ENCODE measurements at regions not wholly inside any gene's neighbourhood (a gene's known extent, or its start where the extent isn't known, plus 50 kb on each side); places are given as distances from the start of the nearest gene placed in this dataset.
"Not testable (repeated sequence)": the region's sequence is repeated elsewhere in the genome, so short reads cannot be mapped to it uniquely, and the experiment has no call there.

GRCh38 chr5:125999271-126000030, 423.8 kb upstream of the GRAMD2B start:
- DNase-seq (ENCODE audit: low read depth, low spot score); H3K9ac ChIP-seq (replicated peaks; ENCODE audit: extremely low read depth, insufficient read depth, low read length); H3K9me3 ChIP-seq (replicated peaks; ENCODE audit: control insufficient read depth, insufficient read depth, low read length); CTCF ChIA-PET; intact Hi-C loops (cut with micrococcal nuclease); H3K4me2 ChIP-seq (ENCODE audit: insufficient read depth, low read length); H3K9me1 ChIP-seq (replicated peaks; ENCODE audit: control insufficient read depth, extremely low read depth, insufficient read depth, low read length); H3K4me1 ChIP-seq (ENCODE audit: control insufficient read depth, extremely low read depth, insufficient read depth, low read length); H3K79me2 ChIP-seq (ENCODE audit: control insufficient read depth, insufficient read depth, low read length); H3K27ac ChIP-seq (ENCODE audit: insufficient read depth, low read depth, low read length); FAIRE-seq; H3K36me3 ChIP-seq (ENCODE audit: control insufficient read depth in 2 of 2, extremely low read depth in 1 of 2, insufficient read depth in 2 of 2, low read length in 2 of 2); dilution Hi-C loops (cut with MboI; ENCODE audit: extremely low pct_ligation_motif_present, low sequenced_read_pairs); POLR2A ChIA-PET; H2AFZ ChIP-seq (ENCODE audit: low read depth, low read length); H4K20me1 ChIP-seq (replicated peaks; ENCODE audit: control insufficient read depth, extremely low read depth, insufficient read depth, low read length); H3K27me3 ChIP-seq (ENCODE audit: control insufficient read depth in 2 of 2, insufficient read depth in 2 of 2, low read length in 2 of 2); BruUV-seq (replicated peaks); H3K4me3 ChIP-seq (replicated peaks in 1 of 3; ENCODE audit: insufficient read depth in 1 of 3, low read depth in 1 of 3, low read length in 3 of 3): not testable (repeated sequence)

DNA sequence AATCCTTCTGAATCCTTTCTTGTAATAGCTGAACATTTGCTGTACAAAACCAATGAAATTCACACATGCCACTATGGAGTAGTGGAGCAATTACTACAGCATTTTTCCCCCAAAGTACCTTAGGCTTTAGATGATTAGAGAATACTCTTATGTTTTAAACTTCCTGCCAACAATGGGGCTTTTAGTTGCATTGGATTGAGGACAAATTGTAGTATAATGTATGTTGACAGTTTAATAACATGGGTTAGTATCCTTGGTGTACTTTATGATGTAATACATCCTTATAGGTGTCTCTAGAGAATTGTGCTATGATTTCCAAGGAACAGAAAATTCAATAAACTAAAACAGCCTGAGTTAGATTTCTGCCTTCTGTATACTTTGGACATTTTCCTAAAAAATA, 422.7 kb upstream of the GRAMD2B start:
- CTCF ChIA-PET, result interaction anchor here (1.0 kb wide), 1 partner anchor 10 kb away, joined by 3 read pairs; no protein-coding TSS in a partner anchor
- POLR2A ChIA-PET, result no interaction called here
- Histone ChIP-seq H3K36me3 (ENCODE audit: control insufficient read depth in 2 of 2, extremely low read depth in 1 of 2, insufficient read depth in 2 of 2, low read length in 2 of 2) (no peaks in the 10 kb centered on the region), H3K4me1 (ENCODE audit: control insufficient read depth, extremely low read depth, insufficient read depth, low read length) (no peaks in the 10 kb centered on the region), H3K4me3 (replicated peaks in 1 of 3; ENCODE audit: insufficient read depth in 1 of 3, low read depth in 1 of 3, low read length in 3 of 3) (no peak overlapping the region), H2AFZ (ENCODE audit: low read depth, low read length) (no peak overlapping the region), H3K27ac (ENCODE audit: insufficient read depth, low read depth, low read length) (no peak overlapping the region), H4K20me1 (replicated peaks; ENCODE audit: control insufficient read depth, extremely low read depth, insufficient read depth, low read length) (no peaks in the 10 kb centered on the region), H3K9me1 (replicated peaks; ENCODE audit: control insufficient read depth, extremely low read depth, insufficient read depth, low read length) (no peaks in the 10 kb centered on the region), H3K9me3 (replicated peaks; ENCODE audit: control insufficient read depth, insufficient read depth, low read length) (no peaks in the 10 kb centered on the region), H3K79me2 (ENCODE audit: control insufficient read depth, insufficient read depth, low read length) (no peaks in the 10 kb centered on the region), H3K9ac (replicated peaks; ENCODE audit: extremely low read depth, insufficient read depth, low read length) (no peak overlapping the region), H3K27me3 (ENCODE audit: control insufficient read depth in 2 of 2, insufficient read depth in 2 of 2, low read length in 2 of 2) (no peaks in the 10 kb centered on the region), H3K4me2 (ENCODE audit: insufficient read depth, low read length) (no peak overlapping the region)
- dilution Hi-C loops (cut with MboI; ENCODE audit: extremely low pct_ligation_motif_present, low sequenced_read_pairs), result no loop called here
- FAIRE-seq, result no peak
- no peak for TF ChIP-seq EZH2 (IDR thresholded peaks at IDR 0.05; ENCODE audit: borderline replicate concordance, low read depth, low read length, severe bottlenecking)
- intact Hi-C loops (cut with micrococcal nuclease), result no loop called here
- BruUV-seq (replicated peaks), result no TSS peak
- DNase-seq (ENCODE audit: low read depth, low spot score), result no peak

All from endothelial cell of umbilical vein (primary cell).